Frontal cortex (tissue), 3 donors: ENCODE measurements at regions not wholly inside any gene's neighbourhood (a gene's known extent, or its start where the extent isn't known, plus 50 kb on each side); places are given as distances from the start of the nearest gene placed in this dataset.

Source experiments
- DNase-seq, 2 donors: peaks; one replicate each; pipeline ENCODE4 v3.0.0; 2012; ENCODE audit warnings: low spot score in 2 of 2
- FAIRE-seq: peaks from 2 replicates; lab custom pipeline; 2012; peaks lifted over from hg19 to GRCh38; lab: Jason Lieb, UNC
- donor health status: control.
- donor health status: control.
- donor health status: control.

- no peak for DNase-seq
- FAIRE-seq = no peak
Measured at GRCh38 chr2:189265696-189266320, 86.2 kb upstream of the COL5A2 start.

DNA sequence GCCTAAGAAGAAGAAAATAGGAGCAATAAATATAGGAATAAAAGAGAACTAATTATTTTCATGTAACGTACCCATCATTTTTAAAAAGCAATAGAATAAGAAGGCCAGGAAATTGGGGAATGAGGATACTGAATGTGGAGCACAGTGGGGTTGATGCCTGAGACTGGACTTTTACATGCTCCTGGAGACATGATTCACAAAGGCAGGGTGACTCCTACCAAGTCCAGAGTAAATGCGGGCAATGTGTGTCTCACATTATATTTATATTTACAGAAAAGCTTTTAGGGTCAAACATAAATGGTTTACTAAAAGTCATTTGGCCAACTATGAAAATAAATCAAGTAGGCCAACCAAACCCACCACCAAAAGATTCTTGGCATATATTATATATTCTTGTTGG lies 87.9 kb upstream of the COL5A2 start:
- DNase-seq = no peak
- no peak for FAIRE-seq

DNA sequence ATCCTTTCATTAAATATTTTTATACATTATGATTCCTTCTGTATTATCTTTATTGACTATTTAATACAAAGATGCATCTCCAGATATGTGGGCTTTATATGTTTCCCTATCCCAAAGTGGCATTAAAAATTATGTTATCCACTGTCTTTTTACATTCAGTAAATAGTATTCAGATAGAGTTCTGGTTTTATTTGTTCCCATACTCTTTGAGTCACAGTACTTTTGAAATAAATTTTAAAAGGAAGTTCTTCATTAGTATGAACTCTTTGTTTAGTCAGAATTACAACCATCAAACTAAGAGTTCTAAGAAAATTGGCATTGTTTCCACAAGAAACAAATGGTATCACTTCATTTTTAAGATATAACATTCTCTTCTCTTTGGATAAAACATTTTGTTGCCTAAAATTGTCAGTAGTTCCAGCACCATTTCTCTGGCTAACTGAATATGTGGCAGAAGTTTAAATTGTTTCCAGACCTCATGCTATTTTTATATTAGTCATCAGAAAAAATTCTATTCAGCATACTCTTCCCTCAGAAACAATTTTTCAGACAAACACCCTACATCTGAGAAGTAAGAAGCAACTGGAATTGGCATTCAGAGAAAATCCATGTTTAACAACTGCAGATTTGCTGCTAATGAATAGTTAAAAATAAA lies 88.5 kb upstream of the COL5A2 start:
- no peak for FAIRE-seq

DNA sequence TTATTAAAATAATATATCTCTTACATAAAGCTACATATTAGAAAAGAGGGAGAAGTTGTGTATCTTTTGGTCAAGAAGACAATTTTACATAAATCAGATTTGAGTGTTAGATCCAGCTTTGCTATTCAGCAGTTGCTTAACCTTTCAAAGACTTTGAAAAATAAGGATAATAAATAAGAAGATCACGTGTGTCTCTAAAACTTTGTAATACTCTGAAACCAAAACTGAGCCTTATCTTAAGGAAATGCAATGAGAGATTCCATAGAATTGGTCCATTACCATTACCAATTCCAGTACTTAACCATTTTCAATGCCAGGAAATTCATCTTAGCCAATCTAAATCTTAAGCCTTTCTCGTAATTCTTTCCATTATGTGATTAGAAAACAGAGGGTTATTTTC lies 89.2 kb upstream of the COL5A2 start:
- FAIRE-seq (no peak), DNase-seq (no peak)

More for the DNA sequence above, 88.5 kb upstream of the COL5A2 start:
- DNase-seq = no peak

- peak; percentile 36 for FAIRE-seq
Measured at GRCh38 chr2:189273734-189274133, 94.2 kb upstream of the COL5A2 start.

GRCh38 chr2:189274361-189274760 lies 94.8 kb upstream of the COL5A2 start:
- DNase-seq (no peak), FAIRE-seq (no peak)

More at GRCh38 chr2:189273734-189274133, 94.2 kb upstream of the COL5A2 start:
- DNase-seq = no peak

DNA sequence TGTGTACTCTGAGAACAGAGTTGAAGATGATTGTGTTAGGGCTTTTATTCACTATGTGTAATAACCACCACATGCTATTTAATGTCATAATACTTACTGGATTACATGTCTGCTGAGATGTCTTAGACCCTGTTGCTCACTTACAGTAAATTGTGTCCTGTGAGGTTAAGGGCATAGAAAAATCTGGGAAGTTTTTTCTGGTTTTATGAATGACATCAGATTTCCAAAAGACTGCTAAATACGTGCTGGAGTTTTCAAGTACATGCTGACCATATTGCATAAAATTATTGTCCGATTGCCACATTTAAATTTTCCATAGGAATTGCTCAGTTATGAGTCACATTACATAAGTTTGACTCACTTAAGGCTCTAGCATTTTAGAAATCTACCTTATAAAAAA lies 96.7 kb upstream of the COL5A2 start:
- no peak for DNase-seq
- FAIRE-seq = no peak

- DNase-seq (no peak), FAIRE-seq (no peak)
Measured at GRCh38 chr2:189281201-189281600, 101.6 kb upstream of the COL5A2 start.

DNA sequence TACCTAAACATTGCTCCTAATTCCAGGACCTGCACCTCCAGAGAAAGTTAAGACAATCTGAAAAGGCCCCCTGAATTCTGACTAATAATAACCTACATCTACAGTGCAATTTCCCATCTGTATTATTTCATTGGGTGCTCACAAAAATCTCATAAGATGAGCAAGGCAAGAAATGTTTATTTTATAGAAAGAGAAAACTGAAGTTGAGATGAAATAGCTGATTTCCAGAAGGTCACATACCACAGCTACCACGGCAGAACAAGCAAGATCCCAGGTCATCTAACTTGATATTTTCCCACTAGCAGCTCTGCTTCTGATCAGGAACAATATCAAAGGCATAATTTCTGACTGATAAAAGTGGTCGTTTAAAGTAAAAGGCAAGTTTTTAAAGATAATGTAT lies 105.8 kb upstream of the COL5A2 start:
- FAIRE-seq = no peak
- DNase-seq = no peak

DNA sequence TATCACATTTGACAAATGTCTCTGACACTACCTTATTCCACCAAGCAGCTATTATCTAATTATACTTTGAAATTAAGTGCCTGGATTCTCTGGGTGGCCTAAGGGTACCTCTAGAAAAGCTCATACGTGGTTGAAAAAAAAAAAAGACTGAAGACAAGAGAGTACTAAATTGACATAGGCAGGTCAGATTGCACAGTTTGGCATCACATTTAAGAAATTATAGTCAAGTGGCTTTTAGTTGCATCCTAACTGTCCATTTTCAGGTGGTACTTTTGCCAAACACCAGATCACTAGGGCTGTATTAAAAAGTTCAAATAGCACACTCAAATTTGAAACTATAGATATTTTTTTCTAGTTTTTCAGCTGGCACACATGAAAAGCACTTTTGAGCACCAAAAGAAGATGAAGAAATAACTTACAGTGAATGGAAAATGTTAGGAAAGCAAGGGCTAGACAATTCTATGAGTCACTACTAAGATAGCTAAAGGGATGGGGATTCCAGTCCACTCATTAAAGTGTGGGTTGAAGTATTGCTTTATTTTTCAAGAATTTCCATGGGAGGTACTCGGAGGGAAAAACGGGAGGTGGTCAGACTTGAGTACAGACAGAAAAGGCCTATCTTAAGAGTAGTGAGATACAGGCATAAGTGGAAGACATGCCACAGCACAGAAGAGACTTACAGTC lies 106.5 kb upstream of the COL5A2 start:
- DNase-seq (no peak), FAIRE-seq (no peak)

- no peak for DNase-seq
- no peak for FAIRE-seq
Measured at GRCh38 chr2:189287363-189287762, 107.8 kb upstream of the COL5A2 start.

DNA sequence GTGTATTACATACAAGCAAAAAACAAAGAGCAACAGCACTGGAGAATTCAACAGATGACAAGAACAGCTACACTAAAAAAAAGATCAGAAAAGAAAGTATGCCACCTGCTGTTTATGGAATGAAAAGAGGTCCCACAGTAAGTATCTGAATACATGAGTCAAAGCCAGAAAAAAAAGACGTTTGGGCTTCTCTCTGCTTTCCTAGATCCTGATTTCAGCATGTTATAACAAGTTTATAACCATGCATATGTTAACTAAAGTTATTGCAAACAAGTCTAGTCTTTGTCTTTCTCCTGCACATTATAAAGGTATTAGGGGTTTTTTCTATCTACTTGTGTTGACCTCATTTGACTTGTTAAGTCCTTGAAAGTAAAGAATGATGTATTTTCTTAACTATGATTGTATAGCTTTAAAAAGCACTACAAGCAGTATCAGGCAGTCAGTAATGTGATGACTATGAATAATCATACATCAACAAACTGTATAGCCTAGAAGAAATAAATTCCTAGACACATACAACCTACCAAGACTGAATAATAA lies 108.5 kb upstream of the COL5A2 start:
- no peak for DNase-seq
- no peak for FAIRE-seq

DNA sequence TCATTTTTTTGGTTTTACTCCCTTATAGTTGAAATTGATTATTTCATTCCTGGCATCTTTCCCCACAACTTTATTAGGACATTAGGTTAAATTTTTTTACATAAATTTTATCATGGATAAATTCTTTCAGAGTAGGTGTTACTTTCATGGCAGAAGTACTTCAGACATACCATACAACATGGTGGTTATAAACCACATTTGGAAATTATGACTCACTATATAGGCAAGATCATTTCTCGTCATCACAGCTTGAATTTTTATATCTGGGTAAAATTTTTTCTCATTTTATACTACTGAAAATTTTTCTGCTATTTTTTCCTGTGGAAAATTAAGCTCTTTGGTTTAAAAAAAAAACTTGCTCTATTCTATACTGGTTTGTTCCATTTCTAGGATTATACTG lies 111.9 kb upstream of the COL5A2 start:
- DNase-seq (no peak), FAIRE-seq (peak; percentile 21)

DNA sequence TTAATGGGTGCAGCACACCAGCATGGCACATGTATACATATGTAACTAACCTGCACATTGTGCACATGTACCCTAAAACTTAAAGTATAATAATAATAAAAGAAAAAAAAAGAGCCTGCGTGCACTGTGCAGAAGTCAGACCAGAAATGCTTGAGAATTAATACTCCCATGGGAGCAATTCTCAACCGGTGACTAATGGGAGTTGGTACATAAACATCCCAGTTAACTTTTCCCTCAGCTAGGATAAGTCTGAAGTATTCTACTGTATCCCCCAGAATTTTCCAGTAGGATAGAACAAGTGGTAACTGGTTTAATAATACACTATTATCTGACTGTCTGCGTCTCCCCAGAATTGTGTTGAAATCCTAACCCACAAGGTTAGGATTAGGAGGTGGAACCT lies 113.6 kb upstream of the COL5A2 start:
- FAIRE-seq = no peak
- no peak for DNase-seq

DNA sequence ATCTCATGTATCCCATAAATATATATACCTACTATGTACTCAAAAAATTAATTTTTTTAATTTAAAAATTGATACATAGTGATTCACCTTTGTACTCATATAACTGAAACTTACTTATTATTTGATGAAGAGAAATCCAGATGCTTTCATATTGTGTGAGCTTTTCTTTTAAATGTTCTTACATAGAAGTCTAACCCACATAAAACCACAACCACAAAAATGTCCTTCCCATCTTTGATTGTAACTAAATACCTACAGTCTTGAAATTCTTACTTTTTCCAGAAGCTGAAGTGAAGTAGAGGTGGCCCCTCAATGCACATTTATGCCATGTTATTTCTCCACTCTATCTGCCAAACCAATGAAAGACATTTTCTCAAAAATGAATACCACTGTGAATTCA lies 117.9 kb upstream of the COL5A2 start:
- no peak for FAIRE-seq
- DNase-seq = no peak

GRCh38 chr2:189298038-189298437 lies 118.5 kb upstream of the COL5A2 start:
- DNase-seq = no peak
- no peak for FAIRE-seq

GRCh38 chr2:189298481-189298880 lies 118.9 kb upstream of the COL5A2 start:
- FAIRE-seq (no peak), DNase-seq (no peak)

- DNase-seq (no peak), FAIRE-seq (no peak)
Measured at GRCh38 chr2:189299974-189300373, 120.4 kb upstream of the COL5A2 start.

DNA sequence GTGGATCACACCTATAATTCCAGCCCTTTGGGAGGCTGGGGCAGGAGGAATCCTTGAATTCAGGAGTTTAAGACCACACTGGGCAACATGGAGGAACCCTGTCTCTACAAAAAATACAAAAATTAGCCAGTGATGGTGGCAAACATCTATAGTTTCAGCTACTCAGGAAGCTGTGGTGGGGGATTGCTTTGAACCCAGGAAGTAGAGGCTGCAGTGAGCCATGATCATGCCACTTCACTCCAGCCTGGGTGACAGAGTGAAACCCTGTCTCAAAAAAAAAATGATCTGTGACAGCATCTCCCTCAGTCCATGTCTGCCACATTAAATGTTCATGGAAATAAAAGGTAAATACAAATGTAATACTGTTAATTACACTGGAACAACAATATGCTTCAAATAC lies 121.4 kb upstream of the COL5A2 start:
- no peak for DNase-seq
- no peak for FAIRE-seq

DNA sequence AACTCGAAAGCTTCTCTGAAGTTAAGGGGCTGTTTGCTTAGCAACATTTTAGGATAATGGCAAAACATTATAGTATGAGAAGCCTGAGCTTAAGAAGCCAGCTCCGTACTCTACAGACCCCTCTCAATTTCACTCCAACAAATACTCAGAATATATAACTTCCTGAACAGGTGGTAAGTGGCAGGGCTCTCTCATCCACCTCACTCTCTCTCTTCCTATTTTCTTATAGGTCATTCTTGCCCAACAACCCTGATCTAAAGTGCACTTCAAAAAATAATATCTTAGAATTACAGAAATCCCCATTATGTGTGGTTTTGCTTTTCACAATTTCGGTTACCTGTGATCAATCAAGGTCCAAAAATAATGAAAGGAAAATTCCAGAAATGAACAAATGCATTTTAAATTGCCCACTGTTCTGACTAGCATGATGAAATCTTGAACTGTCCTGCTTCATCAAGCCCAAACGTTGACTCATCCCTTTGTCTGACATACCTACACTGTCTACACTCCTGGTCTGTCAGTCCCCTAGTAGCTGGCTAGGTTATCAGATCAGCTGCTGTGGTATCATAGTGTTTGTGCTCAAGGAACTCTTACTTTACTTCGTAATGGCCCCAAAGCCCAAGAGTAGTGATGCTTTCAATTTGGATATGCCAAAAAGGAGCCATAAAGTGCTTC lies 122.8 kb upstream of the COL5A2 start:
- FAIRE-seq = no peak
- no peak for DNase-seq

GRCh38 chr2:189304360-189304759 lies 124.8 kb upstream of the COL5A2 start:
- no peak for FAIRE-seq

More at GRCh38 chr2:189304360-189304759, 124.8 kb upstream of the COL5A2 start:
- no peak for DNase-seq
